ENCODE measurements at regions not wholly inside any gene's neighbourhood (a gene's known extent, or its start where the extent isn't known, plus 50 kb on each side); places are given as distances from the start of the nearest gene placed in this dataset.

DNA sequence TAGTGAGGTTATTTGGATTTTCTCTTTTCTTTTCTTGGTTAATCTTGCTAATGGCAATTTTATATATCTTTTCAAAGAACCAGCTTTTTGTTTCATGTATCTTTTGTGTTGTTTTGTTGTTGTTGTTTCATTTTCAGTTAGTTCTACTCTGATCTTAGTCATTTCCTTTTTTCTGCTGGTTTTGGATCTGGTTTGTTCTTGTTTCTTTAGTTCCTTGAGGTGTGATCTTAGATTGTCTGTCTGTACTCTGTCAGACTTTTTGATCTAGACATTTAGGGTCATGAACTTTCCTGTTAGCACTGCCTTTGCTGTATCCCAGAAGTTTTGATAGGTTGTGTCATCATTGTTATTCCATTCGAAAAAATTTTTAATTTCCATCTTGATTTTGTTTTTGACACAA is 399.7 kb downstream of the TLE1 start:
- Histone ChIP-seq H3K36me3 (ENCODE audit: control insufficient read depth in 3 of 3, insufficient read depth in 2 of 3, low read depth in 1 of 3, low read length in 3 of 3) (no peaks in the 10 kb centered on the region), H3K4me1 (ENCODE audit: control insufficient read depth in 3 of 3, insufficient read depth in 2 of 3, low read depth in 1 of 3, low read length in 2 of 3) (no peaks in the 10 kb centered on the region), H3K27ac (ENCODE audit: low read depth in 1 of 3, low read length in 2 of 3) (no peak overlapping the region), H3K4me3 (ENCODE audit: low read depth in 1 of 3, low read length in 3 of 3) (no peak overlapping the region), H3K9me3 (ENCODE audit: control insufficient read depth in 2 of 2, insufficient read depth in 1 of 2, low read depth in 1 of 2, low read length in 1 of 2) (peaks cover 0 to 3% of the 10 kb centered on the region in 2 donors), H3K27me3 (ENCODE audit: control insufficient read depth in 3 of 3, insufficient read depth in 3 of 3, low read length in 3 of 3) (no peaks in the 10 kb centered on the region)
- no peak for DNase-seq
- 79 to 86% (median 83%) methylated on average over 1 of the region's 1 CpG for WGBS, 3 donors
- no peak for FAIRE-seq

DNA sequence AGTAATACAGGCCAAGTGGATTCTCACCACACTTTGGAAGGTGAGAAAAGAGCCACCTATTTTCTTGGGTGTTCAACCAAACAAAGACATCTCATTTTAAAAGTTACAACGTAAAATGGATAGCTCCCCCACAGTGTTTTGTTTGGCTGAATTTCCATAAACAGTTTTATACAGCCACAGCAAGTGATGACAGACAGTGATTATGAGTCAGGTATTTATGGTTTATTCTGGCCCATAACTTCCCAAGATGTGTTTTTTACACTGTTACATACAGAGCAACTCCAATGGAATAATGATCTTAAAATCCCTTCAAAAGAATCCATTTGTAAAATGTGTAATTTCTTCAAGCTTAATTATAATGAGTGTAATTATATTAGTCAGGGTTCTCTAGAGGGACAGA is 421.3 kb downstream of the TLE1 start:
- WGBS, 3 donors = 67 to 77% (median 76%) methylated on average over 1 of the region's 1 CpG
- H3K9me3 ChIP-seq (ENCODE audit: control insufficient read depth in 2 of 2, insufficient read depth in 1 of 2, low read depth in 1 of 2, low read length in 1 of 2) = peaks cover 0 to 6% of the 10 kb centered on the region in 2 donors
- DNase-seq (no peak), FAIRE-seq (no peak)
- no peaks in the 10 kb centered on the region for H3K27me3 ChIP-seq (ENCODE audit: control insufficient read depth in 3 of 3, insufficient read depth in 3 of 3, low read length in 3 of 3)
- H3K4me3 ChIP-seq (ENCODE audit: low read depth in 1 of 3, low read length in 3 of 3) = no peak overlapping the region
- no peak overlapping the region for H3K27ac ChIP-seq (ENCODE audit: low read depth in 1 of 3, low read length in 2 of 3)
- H3K36me3 ChIP-seq (ENCODE audit: control insufficient read depth in 3 of 3, insufficient read depth in 2 of 3, low read depth in 1 of 3, low read length in 3 of 3) = no peaks in the 10 kb centered on the region
- H3K4me1 ChIP-seq (ENCODE audit: control insufficient read depth in 3 of 3, insufficient read depth in 2 of 3, low read depth in 1 of 3, low read length in 2 of 3) = no peaks in the 10 kb centered on the region

DNA sequence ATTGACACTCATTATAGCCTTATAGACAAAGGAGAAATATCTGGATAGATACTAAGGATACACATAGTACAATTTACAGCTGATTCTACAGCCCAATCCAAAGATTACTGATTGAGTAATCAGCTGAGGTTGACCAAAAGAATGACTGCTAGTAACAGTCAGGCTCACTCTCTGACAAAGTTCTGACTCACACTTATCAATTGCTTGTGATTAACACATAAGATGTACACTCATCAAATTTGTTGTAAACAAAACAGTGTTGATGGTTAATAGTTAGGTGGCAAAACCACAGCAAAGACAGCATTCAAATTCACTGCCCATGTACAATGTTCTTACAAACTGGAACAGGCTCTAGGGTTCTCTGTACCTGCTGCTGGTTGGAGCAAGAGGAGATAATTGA is 422.7 kb downstream of the TLE1 start:
- Histone ChIP-seq H3K36me3 (ENCODE audit: control insufficient read depth in 3 of 3, insufficient read depth in 2 of 3, low read depth in 1 of 3, low read length in 3 of 3) (no peaks in the 10 kb centered on the region), H3K27ac (ENCODE audit: low read depth in 1 of 3, low read length in 2 of 3) (no peak overlapping the region), H3K4me3 (ENCODE audit: low read depth in 1 of 3, low read length in 3 of 3) (no peak overlapping the region), H3K9me3 (ENCODE audit: control insufficient read depth in 2 of 2, insufficient read depth in 1 of 2, low read depth in 1 of 2, low read length in 1 of 2) (peaks cover 0 to 6% of the 10 kb centered on the region in 2 donors), H3K27me3 (ENCODE audit: control insufficient read depth in 3 of 3, insufficient read depth in 3 of 3, low read length in 3 of 3) (no peaks in the 10 kb centered on the region), H3K4me1 (ENCODE audit: control insufficient read depth in 3 of 3, insufficient read depth in 2 of 3, low read depth in 1 of 3, low read length in 2 of 3) (no peaks in the 10 kb centered on the region)
- FAIRE-seq (no peak), DNase-seq (no peak)

DNA sequence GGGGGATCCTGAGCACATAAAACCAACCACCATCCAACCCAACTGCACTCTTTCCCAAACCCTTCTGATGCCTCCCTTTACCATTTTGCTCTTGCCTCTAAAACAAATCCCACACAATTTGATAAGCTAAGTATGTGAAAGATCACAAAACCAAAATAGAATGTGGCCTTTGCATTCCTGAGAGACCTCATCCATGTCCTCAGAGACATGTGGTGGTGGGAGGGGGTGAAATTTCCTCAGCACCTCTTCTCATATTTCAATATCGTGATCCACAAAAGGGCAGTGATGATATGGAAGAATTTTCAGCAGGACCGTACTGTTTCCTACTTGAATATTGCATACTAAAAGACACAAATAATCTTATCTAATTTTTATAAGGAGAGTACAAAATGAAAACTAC is 423.3 kb downstream of the TLE1 start:
- no peak overlapping the region for H3K4me3 ChIP-seq (ENCODE audit: low read depth in 1 of 3, low read length in 3 of 3)
- no peaks in the 10 kb centered on the region for H3K4me1 ChIP-seq (ENCODE audit: control insufficient read depth in 3 of 3, insufficient read depth in 2 of 3, low read depth in 1 of 3, low read length in 2 of 3)
- 85 to 89% (median 86%) methylated on average over 2 of the region's 2 CpGs for WGBS, 3 donors
- H3K27ac ChIP-seq (ENCODE audit: low read depth in 1 of 3, low read length in 2 of 3) = no peak overlapping the region
- H3K36me3 ChIP-seq (ENCODE audit: control insufficient read depth in 3 of 3, insufficient read depth in 2 of 3, low read depth in 1 of 3, low read length in 3 of 3) = no peaks in the 10 kb centered on the region
- no peak for DNase-seq
- H3K9me3 ChIP-seq (ENCODE audit: control insufficient read depth in 2 of 2, insufficient read depth in 1 of 2, low read depth in 1 of 2, low read length in 1 of 2) = peaks cover 0 to 6% of the 10 kb centered on the region in 2 donors
- FAIRE-seq = no peak
- no peaks in the 10 kb centered on the region for H3K27me3 ChIP-seq (ENCODE audit: control insufficient read depth in 3 of 3, insufficient read depth in 3 of 3, low read length in 3 of 3)

DNA sequence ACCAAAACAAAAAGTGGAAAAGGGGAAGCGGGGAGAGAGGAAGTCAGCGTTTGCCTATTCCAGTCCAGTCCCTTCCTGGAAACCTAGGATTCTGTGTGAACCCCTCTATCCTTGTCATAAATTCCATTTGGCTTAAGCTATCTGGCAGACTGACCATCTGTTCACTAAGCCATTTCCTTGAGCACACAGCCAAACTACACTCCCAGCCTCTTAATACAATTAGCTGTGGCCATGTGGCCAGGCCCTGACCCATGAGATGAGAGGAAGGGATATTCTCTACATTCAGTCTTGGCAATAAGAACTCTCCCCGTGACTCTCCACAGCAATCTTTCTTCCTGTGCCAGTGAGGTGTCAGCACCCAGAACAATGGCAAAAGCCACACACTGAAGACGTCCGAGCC is 424.8 kb downstream of the TLE1 start:
- WGBS, 3 donors = 54 to 74% (median 72%) methylated on average over 5 of the region's 5 CpGs
- H3K36me3 ChIP-seq (ENCODE audit: control insufficient read depth in 3 of 3, insufficient read depth in 2 of 3, low read depth in 1 of 3, low read length in 3 of 3) = no peaks in the 10 kb centered on the region
- no peaks in the 10 kb centered on the region for H3K27me3 ChIP-seq (ENCODE audit: control insufficient read depth in 3 of 3, insufficient read depth in 3 of 3, low read length in 3 of 3)
- no peak overlapping the region for H3K27ac ChIP-seq (ENCODE audit: low read depth in 1 of 3, low read length in 2 of 3)
- FAIRE-seq (no peak), DNase-seq (peak in 1 of 2 donors; percentile 2)
- H3K4me1 ChIP-seq (ENCODE audit: control insufficient read depth in 3 of 3, insufficient read depth in 2 of 3, low read depth in 1 of 3, low read length in 2 of 3) = no peaks in the 10 kb centered on the region
- peaks cover 0 to 3% of the 10 kb centered on the region in 2 donors for H3K9me3 ChIP-seq (ENCODE audit: control insufficient read depth in 2 of 2, insufficient read depth in 1 of 2, low read depth in 1 of 2, low read length in 1 of 2)
- no peak overlapping the region for H3K4me3 ChIP-seq (ENCODE audit: low read depth in 1 of 3, low read length in 3 of 3)

DNA sequence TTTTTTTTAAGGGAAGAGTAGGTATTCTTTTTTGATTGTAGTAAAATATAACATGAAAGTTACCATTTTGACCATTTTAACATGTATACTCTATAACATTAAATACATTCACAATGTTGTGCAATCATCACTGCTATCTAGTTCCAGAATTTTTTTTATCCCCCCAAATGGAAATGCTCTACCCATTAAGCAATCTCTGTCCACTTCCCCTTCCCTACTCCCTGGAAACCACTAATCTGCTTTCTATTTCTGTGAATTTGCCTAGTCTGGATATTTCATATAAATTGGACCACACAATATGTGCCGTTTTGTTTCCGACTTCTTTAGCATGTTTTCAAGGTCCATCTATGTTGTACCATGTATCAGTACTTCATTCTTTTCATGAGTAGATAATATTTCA is 429.5 kb downstream of the TLE1 start:
- Histone ChIP-seq H3K9me3 (ENCODE audit: control insufficient read depth in 2 of 2, insufficient read depth in 1 of 2, low read depth in 1 of 2, low read length in 1 of 2) (no peaks in the 10 kb centered on the region), H3K27me3 (ENCODE audit: control insufficient read depth in 3 of 3, insufficient read depth in 3 of 3, low read length in 3 of 3) (no peaks in the 10 kb centered on the region), H3K4me3 (ENCODE audit: low read depth in 1 of 3, low read length in 3 of 3) (no peak overlapping the region), H3K4me1 (ENCODE audit: control insufficient read depth in 3 of 3, insufficient read depth in 2 of 3, low read depth in 1 of 3, low read length in 2 of 3) (no peaks in the 10 kb centered on the region), H3K27ac (ENCODE audit: low read depth in 1 of 3, low read length in 2 of 3) (no peak overlapping the region), H3K36me3 (ENCODE audit: control insufficient read depth in 3 of 3, insufficient read depth in 2 of 3, low read depth in 1 of 3, low read length in 3 of 3) (no peaks in the 10 kb centered on the region)
- DNase-seq (no peak), FAIRE-seq (no peak)
- WGBS, 3 donors = 90 to 95% (median 95%) methylated on average over 2 of the region's 2 CpGs

DNA sequence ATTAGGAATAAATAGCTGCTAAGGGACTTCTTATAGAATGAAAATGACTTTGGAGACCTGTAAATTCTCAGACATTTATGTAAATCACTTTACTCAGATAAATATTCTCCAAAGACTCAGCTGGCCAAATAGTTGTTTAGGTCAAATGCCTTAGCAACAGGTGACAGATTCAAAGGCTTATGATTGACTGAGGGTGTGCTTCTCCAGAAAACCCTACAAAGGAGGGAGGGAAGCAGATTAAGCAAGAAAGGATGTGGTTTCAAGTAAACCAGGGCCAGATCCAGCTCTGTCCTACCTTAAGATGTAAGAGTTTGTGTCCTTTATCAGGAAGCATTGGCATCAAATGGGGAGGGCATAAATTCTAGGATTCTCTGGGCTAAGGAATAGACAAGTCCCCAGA is 433.0 kb downstream of the TLE1 start:
- Histone ChIP-seq H3K4me3 (ENCODE audit: low read depth in 1 of 3, low read length in 3 of 3) (no peak overlapping the region), H3K4me1 (ENCODE audit: control insufficient read depth in 3 of 3, insufficient read depth in 2 of 3, low read depth in 1 of 3, low read length in 2 of 3) (no peaks in the 10 kb centered on the region), H3K9me3 (ENCODE audit: control insufficient read depth in 2 of 2, insufficient read depth in 1 of 2, low read depth in 1 of 2, low read length in 1 of 2) (no peaks in the 10 kb centered on the region), H3K27me3 (ENCODE audit: control insufficient read depth in 3 of 3, insufficient read depth in 3 of 3, low read length in 3 of 3) (no peaks in the 10 kb centered on the region), H3K36me3 (ENCODE audit: control insufficient read depth in 3 of 3, insufficient read depth in 2 of 3, low read depth in 1 of 3, low read length in 3 of 3) (no peaks in the 10 kb centered on the region), H3K27ac (ENCODE audit: low read depth in 1 of 3, low read length in 2 of 3) (no peak overlapping the region)
- no peak for FAIRE-seq
- DNase-seq = no peak

DNA sequence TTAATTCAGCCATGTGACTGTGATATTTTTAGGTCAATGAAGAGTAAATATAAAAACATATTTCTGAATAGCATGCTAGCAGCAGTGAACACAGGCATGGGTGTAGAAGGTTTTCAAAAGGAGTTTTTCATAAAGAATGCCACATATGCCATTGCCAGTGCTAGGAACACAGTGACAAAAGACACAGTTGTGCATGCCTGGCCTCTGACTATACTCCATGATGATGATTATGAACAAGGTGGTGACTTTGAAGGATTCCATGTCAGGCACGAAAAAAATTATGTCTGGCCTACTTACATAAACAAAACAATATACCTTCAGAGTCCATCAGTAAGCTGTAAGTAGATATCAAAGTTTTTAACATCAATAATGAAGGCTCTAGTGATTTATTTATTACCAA is 438.7 kb downstream of the TLE1 start:
- 3 to 65% (median 21%) methylated on average over 1 of the region's 1 CpG for WGBS, 3 donors
- DNase-seq = no peak
- H3K36me3 ChIP-seq (ENCODE audit: control insufficient read depth in 3 of 3, insufficient read depth in 2 of 3, low read depth in 1 of 3, low read length in 3 of 3) = no peaks in the 10 kb centered on the region
- no peak overlapping the region for H3K4me3 ChIP-seq (ENCODE audit: low read depth in 1 of 3, low read length in 3 of 3)
- H3K27me3 ChIP-seq (ENCODE audit: control insufficient read depth in 3 of 3, insufficient read depth in 3 of 3, low read length in 3 of 3) = no peaks in the 10 kb centered on the region
- H3K27ac ChIP-seq (ENCODE audit: low read depth in 1 of 3, low read length in 2 of 3) = no peak overlapping the region
- H3K9me3 ChIP-seq (ENCODE audit: control insufficient read depth in 2 of 2, insufficient read depth in 1 of 2, low read depth in 1 of 2, low read length in 1 of 2) = peaks cover 0 to 3% of the 10 kb centered on the region in 2 donors
- FAIRE-seq = no peak
- no peaks in the 10 kb centered on the region for H3K4me1 ChIP-seq (ENCODE audit: control insufficient read depth in 3 of 3, insufficient read depth in 2 of 3, low read depth in 1 of 3, low read length in 2 of 3)

DNA sequence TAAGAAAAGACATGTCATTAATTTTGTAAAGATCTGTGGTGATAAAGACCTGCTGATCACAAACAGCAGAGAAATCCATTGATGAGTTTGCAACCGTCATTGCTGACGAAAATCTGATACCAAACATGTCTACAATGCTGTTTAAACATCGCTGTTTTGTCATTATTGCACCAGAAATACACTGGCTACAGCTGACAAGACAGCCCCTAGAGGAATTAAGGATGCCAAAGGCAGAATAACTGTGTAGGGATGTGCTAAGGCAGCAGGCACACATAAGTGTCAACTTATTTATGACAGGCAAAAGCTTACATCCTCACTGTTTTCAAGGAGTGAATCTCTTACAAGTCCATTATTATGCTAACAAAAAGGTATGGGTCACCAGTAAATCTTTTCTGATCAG is 439.3 kb downstream of the TLE1 start:
- 67 to 80% (median 68%) methylated on average over 3 of the region's 3 CpGs for WGBS, 3 donors
- no peak for FAIRE-seq

More for the DNA sequence above, 439.3 kb downstream of the TLE1 start:
- Histone ChIP-seq H3K4me3 (ENCODE audit: low read depth in 1 of 3, low read length in 3 of 3) (no peak overlapping the region), H3K9me3 (ENCODE audit: control insufficient read depth in 2 of 2, insufficient read depth in 1 of 2, low read depth in 1 of 2, low read length in 1 of 2) (peaks cover 0 to 3% of the 10 kb centered on the region in 2 donors), H3K27ac (ENCODE audit: low read depth in 1 of 3, low read length in 2 of 3) (no peak overlapping the region), H3K4me1 (ENCODE audit: control insufficient read depth in 3 of 3, insufficient read depth in 2 of 3, low read depth in 1 of 3, low read length in 2 of 3) (no peaks in the 10 kb centered on the region), H3K27me3 (ENCODE audit: control insufficient read depth in 3 of 3, insufficient read depth in 3 of 3, low read length in 3 of 3) (no peaks in the 10 kb centered on the region), H3K36me3 (ENCODE audit: control insufficient read depth in 3 of 3, insufficient read depth in 2 of 3, low read depth in 1 of 3, low read length in 3 of 3) (no peaks in the 10 kb centered on the region)
- no peak for DNase-seq
